ENCODE measurements at regions not wholly inside any gene's neighbourhood (a gene's known extent, or its start where the extent isn't known, plus 50 kb on each side); places are given as distances from the start of the nearest gene placed in this dataset.

- TF ChIP-seq CTCF (IDR thresholded peaks at IDR 0.05) = no peak
- TF ChIP-seq POLR2A (IDR thresholded peaks at IDR 0.05) = no peak
- TF ChIP-seq EP300 (IDR thresholded peaks at IDR 0.05) = no peak
- no peak for TF ChIP-seq POLR2AphosphoS5 (IDR thresholded peaks at IDR 0.05)
Measured at GRCh38 chr2:49270091-49270490, 115.8 kb upstream of the FSHR start.
